HS-5 (cell line): ENCODE measurements at regions not wholly inside any gene's neighbourhood (a gene's known extent, or its start where the extent isn't known, plus 50 kb on each side); places are given as distances from the start of the nearest gene placed in this dataset.

ENCODE experiments used
- DNase-seq: peaks from one replicate; pipeline ENCODE4 v3.0.0-alpha.2; 2012; ENCODE audit warnings: low read depth

GRCh38 chr1:42034426-42034825 lies 115.7 kb upstream of the HIVEP3 start:
- no peak for DNase-seq

GRCh38 chr1:42033629-42034028 lies 114.9 kb upstream of the HIVEP3 start:
- no peak for DNase-seq

GRCh38 chr1:42017730-42018129 lies 99.0 kb upstream of the HIVEP3 start:
- DNase-seq, result no peak

- no peak for DNase-seq
These were observed 98.5 kb upstream of the HIVEP3 start for GRCh38 chr1:42017259-42017658.

GRCh38 chr1:42014823-42015222 lies 96.1 kb upstream of the HIVEP3 start:
- DNase-seq, result no peak

GRCh38 chr1:42013881-42014470 lies 95.3 kb upstream of the HIVEP3 start:
- no peak for DNase-seq

- DNase-seq, result no peak
These were observed 94.1 kb upstream of the HIVEP3 start for GRCh38 chr1:42012852-42013251.

GRCh38 chr1:42010381-42010780 lies 91.7 kb upstream of the HIVEP3 start:
- DNase-seq, result no peak

GRCh38 chr1:42008264-42008663 lies 89.5 kb upstream of the HIVEP3 start:
- DNase-seq, result no peak

- peak; percentile 52 for DNase-seq
These were observed 88.1 kb upstream of the HIVEP3 start for GRCh38 chr1:42006836-42007235.

- no peak for DNase-seq
These were observed 87.4 kb upstream of the HIVEP3 start for GRCh38 chr1:42006093-42006492.

GRCh38 chr1:42005530-42005929 lies 86.8 kb upstream of the HIVEP3 start:
- no peak for DNase-seq

- no peak for DNase-seq
These were observed 86.1 kb upstream of the HIVEP3 start for GRCh38 chr1:42004860-42005259.

GRCh38 chr1:42004322-42004721 lies 85.6 kb upstream of the HIVEP3 start:
- DNase-seq, result no peak

GRCh38 chr1:42003433-42003832 lies 84.7 kb upstream of the HIVEP3 start:
- no peak for DNase-seq

- no peak for DNase-seq
These were observed 83.5 kb upstream of the HIVEP3 start for GRCh38 chr1:42002220-42002619.

GRCh38 chr1:42000766-42001165 lies 82.0 kb upstream of the HIVEP3 start:
- DNase-seq, result no peak

GRCh38 chr1:41999884-42000283 lies 81.2 kb upstream of the HIVEP3 start:
- no peak for DNase-seq

GRCh38 chr1:41998250-41998649 lies 79.5 kb upstream of the HIVEP3 start:
- DNase-seq, result no peak

GRCh38 chr1:41997153-41997552 lies 78.4 kb upstream of the HIVEP3 start:
- no peak for DNase-seq

GRCh38 chr1:41995441-41996130 lies 76.9 kb upstream of the HIVEP3 start:
- no peak for DNase-seq

GRCh38 chr1:41994195-41994894 lies 75.6 kb upstream of the HIVEP3 start:
- no peak for DNase-seq

- no peak for DNase-seq
These were observed 64.7 kb upstream of the HIVEP3 start for GRCh38 chr1:41983451-41983850.

- no peak for DNase-seq
These were observed 63.1 kb upstream of the HIVEP3 start for GRCh38 chr1:41981796-41982195.
